ENCODE measurements at regions not wholly inside any gene's neighbourhood (a gene's known extent, or its start where the extent isn't known, plus 50 kb on each side); places are given as distances from the start of the nearest gene placed in this dataset.

GRCh38 chr15:25188051-25188450 is 233.3 kb downstream of the SNRPN start:
- Histone ChIP-seq H3F3A (ENCODE audit: insufficient read depth) (no peaks in the 10 kb centered on the region), H3K9me2 (ENCODE audit: insufficient read depth) (no peaks in the 10 kb centered on the region), H3K27me3 (replicated peaks; ENCODE audit: insufficient read depth) (no peaks in the 10 kb centered on the region), H3K4me2 (ENCODE audit: unreplicated experiment) (no peak overlapping the region), H3K4me1 (ENCODE audit: insufficient read depth) (no peaks in the 10 kb centered on the region), H3K27ac (no peak overlapping the region), H3K36me3 (ENCODE audit: low read depth) (no peaks in the 10 kb centered on the region), H3K9ac (no peak overlapping the region), H3K4me3 (no peak overlapping the region), H4K20me1 (ENCODE audit: insufficient read depth) (no peaks in the 10 kb centered on the region), H3K79me2 (ENCODE audit: insufficient read depth) (no peaks in the 10 kb centered on the region), H2AFZ (no peak overlapping the region), H3K9me3 (ENCODE audit: low read depth) (no peaks in the 10 kb centered on the region)
- TF ChIP-seq EZH2 (IDR thresholded peaks at IDR 0.05; ENCODE audit: insufficient read depth, poor library complexity, severe bottlenecking) (no peak), EZH2phosphoT487 (IDR thresholded peaks at IDR 0.05; ENCODE audit: insufficient read depth, low read depth) (no peak)
- DNase-seq, result no peak
- WGBS, 2 experiments (ENCODE audit: low coverage in 1 of 2, low lambda C conversion rate in 2 of 2, missing lambda C conversion rate in 2 of 2), result 10 to 13% methylated on average over 7 of the region's 7 CpGs
- in situ Hi-C loops (cut with MboI), result no loop called here

DNA sequence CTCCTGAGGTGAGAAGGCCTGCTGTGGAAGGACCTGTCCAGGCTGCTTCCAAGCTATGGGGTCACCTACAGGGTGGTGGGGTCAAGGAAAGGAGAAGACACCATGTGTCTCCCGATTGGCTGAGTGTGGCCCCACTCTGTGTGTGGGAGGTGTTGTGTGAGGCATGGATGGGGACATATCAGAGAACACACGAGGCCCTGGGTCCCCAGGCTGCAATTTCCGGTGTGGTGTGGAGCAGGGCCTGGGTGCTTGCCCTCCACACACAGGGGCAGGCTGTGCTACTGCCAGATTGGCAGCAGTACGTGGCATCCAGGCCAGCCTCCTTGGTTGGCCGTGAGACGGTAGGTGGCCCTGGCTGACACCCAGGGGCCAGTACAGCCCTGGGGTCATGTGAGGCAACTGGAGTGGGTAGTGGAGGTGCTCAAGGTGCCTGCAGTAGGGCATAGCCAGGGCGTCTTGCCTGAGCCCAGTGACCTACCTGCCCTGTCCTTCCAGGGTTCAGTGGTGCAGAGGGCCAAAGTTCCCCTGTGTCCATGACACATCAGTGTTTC is 233.8 kb downstream of the SNRPN start:
- no peak overlapping the region for H3K9ac ChIP-seq
- no peak overlapping the region for H3K4me2 ChIP-seq (ENCODE audit: unreplicated experiment)
- H3K79me2 ChIP-seq (ENCODE audit: insufficient read depth), result no peaks in the 10 kb centered on the region
- H3K4me1 ChIP-seq (ENCODE audit: insufficient read depth), result no peaks in the 10 kb centered on the region
- H4K20me1 ChIP-seq (ENCODE audit: insufficient read depth), result no peaks in the 10 kb centered on the region
- no peak overlapping the region for H2AFZ ChIP-seq
- no peaks in the 10 kb centered on the region for H3K9me3 ChIP-seq (ENCODE audit: low read depth)
- no peaks in the 10 kb centered on the region for H3F3A ChIP-seq (ENCODE audit: insufficient read depth)
- H3K36me3 ChIP-seq (ENCODE audit: low read depth), result no peaks in the 10 kb centered on the region
- no peak for DNase-seq
- no peaks in the 10 kb centered on the region for H3K9me2 ChIP-seq (ENCODE audit: insufficient read depth)
- 20 to 25% methylated on average over 7 of the region's 7 CpGs for WGBS, 2 experiments (ENCODE audit: low coverage in 1 of 2, low lambda C conversion rate in 2 of 2, missing lambda C conversion rate in 2 of 2)
- in situ Hi-C loops (cut with MboI), result no loop called here
- no peak overlapping the region for H3K4me3 ChIP-seq
- TF ChIP-seq EZH2 (IDR thresholded peaks at IDR 0.05; ENCODE audit: insufficient read depth, poor library complexity, severe bottlenecking) (no peak), EZH2phosphoT487 (IDR thresholded peaks at IDR 0.05; ENCODE audit: insufficient read depth, low read depth) (no peak)
- no peaks in the 10 kb centered on the region for H3K27me3 ChIP-seq (replicated peaks; ENCODE audit: insufficient read depth)
- no peak overlapping the region for H3K27ac ChIP-seq

DNA sequence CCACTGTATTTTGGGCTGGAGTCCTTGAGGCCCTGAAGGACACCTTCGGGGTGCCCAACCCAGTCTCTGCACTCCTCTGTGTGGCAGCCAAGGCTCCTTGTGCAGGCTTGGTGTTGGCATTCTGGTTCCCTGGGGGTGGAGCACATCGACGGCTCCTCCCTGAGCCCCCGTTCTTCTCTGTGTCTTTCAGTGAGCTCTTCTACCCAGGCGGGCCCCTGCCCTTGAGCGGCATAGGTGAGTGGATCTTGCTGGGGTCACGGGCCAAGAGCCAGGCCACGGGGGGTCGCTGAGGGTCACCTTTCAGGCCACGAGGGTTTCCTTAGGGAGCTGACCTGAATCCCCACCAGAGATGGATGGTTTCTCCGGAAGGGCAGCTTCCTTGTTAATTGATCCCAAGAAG is 234.8 kb downstream of the SNRPN start:
- H3K9ac ChIP-seq, result no peak overlapping the region
- H2AFZ ChIP-seq, result no peak overlapping the region
- H3K4me1 ChIP-seq (ENCODE audit: insufficient read depth), result no peaks in the 10 kb centered on the region
- no peaks in the 10 kb centered on the region for H3K36me3 ChIP-seq (ENCODE audit: low read depth)
- H3K27me3 ChIP-seq (replicated peaks; ENCODE audit: insufficient read depth), result no peaks in the 10 kb centered on the region
- no peaks in the 10 kb centered on the region for H3K9me3 ChIP-seq (ENCODE audit: low read depth)
- no peak overlapping the region for H3K27ac ChIP-seq
- in situ Hi-C loops (cut with MboI), result no loop called here
- no peaks in the 10 kb centered on the region for H4K20me1 ChIP-seq (ENCODE audit: insufficient read depth)
- TF ChIP-seq EZH2phosphoT487 (IDR thresholded peaks at IDR 0.05; ENCODE audit: insufficient read depth, low read depth), result no peak
- no peak for TF ChIP-seq EZH2 (IDR thresholded peaks at IDR 0.05; ENCODE audit: insufficient read depth, poor library complexity, severe bottlenecking)
- no peak for DNase-seq
- no peaks in the 10 kb centered on the region for H3K9me2 ChIP-seq (ENCODE audit: insufficient read depth)
- no peaks in the 10 kb centered on the region for H3K79me2 ChIP-seq (ENCODE audit: insufficient read depth)
- H3F3A ChIP-seq (ENCODE audit: insufficient read depth), result no peaks in the 10 kb centered on the region
- 30 to 32% methylated on average over 9 to 10 of the region's 11 CpGs for WGBS, 2 experiments (ENCODE audit: low coverage in 1 of 2, low lambda C conversion rate in 2 of 2, missing lambda C conversion rate in 2 of 2)
- no peak overlapping the region for H3K4me2 ChIP-seq (ENCODE audit: unreplicated experiment)
- no peak overlapping the region for H3K4me3 ChIP-seq

- Histone ChIP-seq H3K4me1 (ENCODE audit: insufficient read depth) (no peaks in the 10 kb centered on the region), H3F3A (ENCODE audit: insufficient read depth) (no peaks in the 10 kb centered on the region), H3K9me3 (ENCODE audit: low read depth) (no peaks in the 10 kb centered on the region), H3K9ac (no peak overlapping the region), H2AFZ (no peak overlapping the region), H3K79me2 (ENCODE audit: insufficient read depth) (no peaks in the 10 kb centered on the region), H3K4me3 (no peak overlapping the region), H3K36me3 (ENCODE audit: low read depth) (no peaks in the 10 kb centered on the region), H3K27me3 (replicated peaks; ENCODE audit: insufficient read depth) (no peaks in the 10 kb centered on the region), H3K9me2 (ENCODE audit: insufficient read depth) (no peaks in the 10 kb centered on the region), H3K27ac (no peak overlapping the region), H3K4me2 (ENCODE audit: unreplicated experiment) (no peak overlapping the region), H4K20me1 (ENCODE audit: insufficient read depth) (no peaks in the 10 kb centered on the region)
- in situ Hi-C loops (cut with MboI), result no loop called here
- DNase-seq, result no peak
- TF ChIP-seq EZH2phosphoT487 (IDR thresholded peaks at IDR 0.05; ENCODE audit: insufficient read depth, low read depth), result no peak
- no peak for TF ChIP-seq EZH2 (IDR thresholded peaks at IDR 0.05; ENCODE audit: insufficient read depth, poor library complexity, severe bottlenecking)
- WGBS, 2 experiments (ENCODE audit: low coverage in 1 of 2, low lambda C conversion rate in 2 of 2, missing lambda C conversion rate in 2 of 2), result 46 to 48% methylated on average over 11 of the region's 11 CpGs
Measured at GRCh38 chr15:25192651-25193050, 237.9 kb downstream of the SNRPN start.

DNA sequence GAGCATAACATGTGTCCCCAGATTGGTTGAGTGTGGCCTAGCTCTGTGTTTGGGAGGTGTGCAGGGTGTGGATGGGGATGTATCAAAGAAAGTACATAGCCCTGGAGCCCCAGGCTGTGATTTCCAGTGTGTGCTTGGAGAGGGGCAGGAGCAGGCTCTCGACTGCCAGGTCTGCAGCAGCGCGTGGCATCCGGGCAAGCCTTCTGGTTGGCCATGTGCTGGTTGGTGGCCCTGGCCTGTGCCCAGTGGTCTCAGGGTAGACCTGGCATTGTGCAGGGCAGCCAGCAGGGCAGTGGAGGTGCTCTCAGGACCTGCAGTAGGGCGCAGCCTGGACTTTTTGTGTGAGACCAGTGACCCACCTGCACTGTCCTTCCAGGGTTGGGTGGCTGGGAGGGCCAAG is 231.5 kb downstream of the UBE3A start:
- in situ Hi-C loops (cut with MboI), result no loop called here
- Histone ChIP-seq H3K27me3 (replicated peaks; ENCODE audit: insufficient read depth) (no peaks in the 10 kb centered on the region), H3K79me2 (ENCODE audit: insufficient read depth) (no peaks in the 10 kb centered on the region), H3K9me3 (ENCODE audit: low read depth) (no peaks in the 10 kb centered on the region), H2AFZ (no peak overlapping the region), H4K20me1 (ENCODE audit: insufficient read depth) (no peaks in the 10 kb centered on the region), H3K36me3 (ENCODE audit: low read depth) (no peaks in the 10 kb centered on the region), H3K4me1 (ENCODE audit: insufficient read depth) (no peaks in the 10 kb centered on the region), H3K4me2 (ENCODE audit: unreplicated experiment) (no peak overlapping the region), H3K9me2 (ENCODE audit: insufficient read depth) (no peaks in the 10 kb centered on the region), H3K9ac (no peak overlapping the region), H3F3A (ENCODE audit: insufficient read depth) (no peaks in the 10 kb centered on the region), H3K4me3 (no peak overlapping the region), H3K27ac (no peak overlapping the region)
- WGBS, 2 experiments (ENCODE audit: low coverage in 1 of 2, low lambda C conversion rate in 2 of 2, missing lambda C conversion rate in 2 of 2), result 68 to 70% methylated on average over 5 of the region's 5 CpGs
- TF ChIP-seq EZH2 (IDR thresholded peaks at IDR 0.05; ENCODE audit: insufficient read depth, poor library complexity, severe bottlenecking), result no peak
- no peak for TF ChIP-seq EZH2phosphoT487 (IDR thresholded peaks at IDR 0.05; ENCODE audit: insufficient read depth, low read depth)
- no peak for DNase-seq
